Neural progenitor cell (in vitro differentiated cells): ENCODE measurements at regions not wholly inside any gene's neighbourhood (a gene's known extent, or its start where the extent isn't known, plus 50 kb on each side); places are given as distances from the start of the nearest gene placed in this dataset.
A peak's percentile ranks its signal among the peaks of the same experiment; 100 is the strongest.

ENCODE experiments used
- DNase-seq: peaks from one replicate; pipeline ENCODE4 v3.0.0-alpha.2; 2016; ENCODE audit warnings: low spot score
- H2AFZ ChIP-seq: fragments of 200-600 bp; sonication (generic); replicated peaks from 2 replicates; pipeline ENCODE4 v1.6.1; 2016; ENCODE audit warnings: antibody characterized with exemption
- H3F3A ChIP-seq: fragments of 200-600 bp; sonication (generic); 2 replicates; pipeline ENCODE4 v1.6.1; 2016; ENCODE audit warnings: antibody characterized with exemption, low read depth
- H3K27ac ChIP-seq: fragments of 200-600 bp; sonication (generic); 2 replicates; pipeline ENCODE4 v1.5.1; 2016; ENCODE audit warnings: mild to moderate bottlenecking
- H3K27me3 ChIP-seq: fragments of 200-600 bp; sonication (generic); 2 replicates; pipeline ENCODE4 v1.6.1; 2016; ENCODE audit warnings: mild to moderate bottlenecking, moderate library complexity
- H3K36me3 ChIP-seq: fragments of 200-600 bp; sonication (generic); 2 replicates; pipeline ENCODE4 v1.5.1; 2016
- H3K4me1 ChIP-seq: fragments of 200-600 bp; sonication (generic); 2 replicates; pipeline ENCODE4 v1.6.1; 2016; ENCODE audit warnings: mixed run types
- H3K4me2 ChIP-seq: fragments of 200-600 bp; sonication (generic); 2 replicates; pipeline ENCODE4 v1.6.1; 2016
- H3K4me3 ChIP-seq: fragments of 200-600 bp; sonication (generic); 2 replicates; pipeline ENCODE4 v1.5.1; 2016
- H3K79me2 ChIP-seq: fragments of 200-600 bp; sonication (generic); 2 replicates; pipeline ENCODE4 v1.6.1; 2016; ENCODE audit warnings: low read depth
- H3K9ac ChIP-seq: fragments of 200-600 bp; sonication (generic); 2 replicates; pipeline ENCODE4 v1.6.1; 2016
- H3K9me3 ChIP-seq: fragments of 200-600 bp; sonication (generic); 2 replicates; pipeline ENCODE4 v1.5.1; 2016; ENCODE audit warnings: low read depth
- H4K20me1 ChIP-seq: fragments of 200-600 bp; sonication (generic); 2 replicates; pipeline ENCODE4 v1.6.1; 2016; ENCODE audit warnings: low read depth
- H3K27ac Mint-ChIP-seq: 3 replicates; pipeline ENCODE4 v1.8.0; 2021; ENCODE audit warnings: mixed read lengths
- H3K27me3 Mint-ChIP-seq: 2 replicates; pipeline ENCODE4 v1.8.0; 2022; ENCODE audit warnings: low read depth, mild to moderate bottlenecking, inconsistent platforms, moderate library complexity, mixed read lengths; ENCODE audit not compliant: insufficient read depth
- H3K36me3 Mint-ChIP-seq: 3 replicates; pipeline ENCODE4 v1.8.0; 2021; ENCODE audit warnings: mixed read lengths
- H3K4me1 Mint-ChIP-seq: 3 replicates; pipeline ENCODE4 v1.8.0; 2021; ENCODE audit warnings: mixed read lengths
- H3K4me3 Mint-ChIP-seq: 3 replicates; pipeline ENCODE4 v1.8.0; 2021; ENCODE audit warnings: mild to moderate bottlenecking, moderate library complexity, mixed read lengths
- H3K9me3 Mint-ChIP-seq: 3 replicates; pipeline ENCODE4 v1.8.0; 2020; ENCODE audit warnings: mixed read lengths
- EZH2 ChIP-seq: fragments of 200-600 bp; sonication (generic); IDR thresholded peaks from 2 replicates; pipeline ENCODE4 v1.6.1; 2017; ENCODE audit warnings: antibody characterized with exemption, mild to moderate bottlenecking, moderate library complexity
- EZH2phosphoT487 ChIP-seq: fragments of 200-600 bp; sonication (generic); IDR thresholded peaks from 2 replicates; pipeline ENCODE4 v1.6.1; 2017; ENCODE audit warnings: antibody characterized with exemption
- TF ChIP-seq, protein P1 (sequence below): fragments of 200-600 bp; sonication (generic); IDR thresholded peaks from 2 replicates; pipeline ENCODE4 v1.5.1; 2017; ENCODE audit warnings: antibody characterized with exemption, mild to moderate bottlenecking

DNA sequence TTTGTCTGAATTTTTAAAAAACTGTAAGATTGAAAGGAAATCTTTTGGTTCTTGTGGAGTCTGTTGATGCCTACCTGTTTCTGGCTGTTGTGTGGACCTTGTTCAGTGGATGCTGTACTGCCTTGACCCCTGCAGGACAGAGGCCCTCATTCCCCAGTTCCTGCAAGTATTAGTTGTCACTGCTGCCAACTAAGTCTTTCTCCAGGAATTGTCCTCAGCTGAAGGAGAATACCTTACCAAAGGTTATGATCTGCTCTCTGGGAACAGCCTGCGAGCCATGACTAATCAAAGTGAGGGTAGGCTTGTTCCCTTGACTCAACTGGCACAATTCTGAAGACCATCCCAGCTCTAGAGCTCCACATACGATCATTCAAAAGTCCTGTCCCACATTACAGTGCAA lies 145.3 kb upstream of the FST start:
- no peak overlapping the region for H2AFZ ChIP-seq
- no peaks in the 10 kb centered on the region for H3K36me3 ChIP-seq
- Mint-ChIP-seq H3K4me1 (no peaks in the 10 kb centered on the region), H3K9me3 (no peaks in the 10 kb centered on the region), H3K27ac (no peak overlapping the region), H3K36me3 (no peaks in the 10 kb centered on the region), H3K4me3 (no peak overlapping the region), H3K27me3 (no peaks in the 10 kb centered on the region)
- H4K20me1 ChIP-seq, result no peaks in the 10 kb centered on the region
- no peaks in the 10 kb centered on the region for H3K9me3 ChIP-seq
- H3K79me2 ChIP-seq, result no peaks in the 10 kb centered on the region
- peak; percentile 36 for DNase-seq
- no peak overlapping the region for H3K9ac ChIP-seq
- H3K4me3 ChIP-seq, result no peak overlapping the region
- TF ChIP-seq EZH2phosphoT487, result no peak
- TF ChIP-seq, protein P1, sequence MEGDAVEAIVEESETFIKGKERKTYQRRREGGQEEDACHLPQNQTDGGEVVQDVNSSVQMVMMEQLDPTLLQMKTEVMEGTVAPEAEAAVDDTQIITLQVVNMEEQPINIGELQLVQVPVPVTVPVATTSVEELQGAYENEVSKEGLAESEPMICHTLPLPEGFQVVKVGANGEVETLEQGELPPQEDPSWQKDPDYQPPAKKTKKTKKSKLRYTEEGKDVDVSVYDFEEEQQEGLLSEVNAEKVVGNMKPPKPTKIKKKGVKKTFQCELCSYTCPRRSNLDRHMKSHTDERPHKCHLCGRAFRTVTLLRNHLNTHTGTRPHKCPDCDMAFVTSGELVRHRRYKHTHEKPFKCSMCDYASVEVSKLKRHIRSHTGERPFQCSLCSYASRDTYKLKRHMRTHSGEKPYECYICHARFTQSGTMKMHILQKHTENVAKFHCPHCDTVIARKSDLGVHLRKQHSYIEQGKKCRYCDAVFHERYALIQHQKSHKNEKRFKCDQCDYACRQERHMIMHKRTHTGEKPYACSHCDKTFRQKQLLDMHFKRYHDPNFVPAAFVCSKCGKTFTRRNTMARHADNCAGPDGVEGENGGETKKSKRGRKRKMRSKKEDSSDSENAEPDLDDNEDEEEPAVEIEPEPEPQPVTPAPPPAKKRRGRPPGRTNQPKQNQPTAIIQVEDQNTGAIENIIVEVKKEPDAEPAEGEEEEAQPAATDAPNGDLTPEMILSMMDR, result peak; percentile 51
- no peak overlapping the region for H3K27ac ChIP-seq
- H3K27me3 ChIP-seq, result no peaks in the 10 kb centered on the region
- H3F3A ChIP-seq, result no peaks in the 10 kb centered on the region
- H3K4me1 ChIP-seq, result no peaks in the 10 kb centered on the region
- H3K4me2 ChIP-seq, result no peak overlapping the region

DNA sequence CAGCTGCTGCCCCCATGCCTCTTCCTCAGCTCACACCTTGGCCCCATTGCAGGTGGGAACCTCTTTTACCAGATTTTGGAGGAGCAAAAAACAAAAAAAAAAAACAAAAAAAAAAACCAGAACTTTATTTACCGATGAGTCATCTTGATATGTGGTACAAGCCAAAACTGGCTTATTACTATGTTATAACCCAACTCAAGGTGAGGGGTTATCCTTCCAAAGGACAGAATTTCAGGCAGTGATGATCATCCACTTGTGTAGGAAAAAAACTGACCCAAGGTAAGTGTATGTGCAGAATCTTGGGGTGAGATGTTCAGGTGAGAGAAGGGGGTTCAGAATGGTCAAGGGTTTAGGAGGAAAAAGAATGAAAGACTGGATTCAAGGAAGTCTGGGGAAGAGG lies 142.6 kb upstream of the FST start:
- H3K4me3 Mint-ChIP-seq, result no peak overlapping the region
- Histone ChIP-seq H3K4me2 (no peak overlapping the region), H3F3A (no peaks in the 10 kb centered on the region), H3K36me3 (no peaks in the 10 kb centered on the region), H3K4me3 (no peak overlapping the region), H3K9ac (no peak overlapping the region), H3K4me1 (no peaks in the 10 kb centered on the region), H3K27ac (no peak overlapping the region), H3K79me2 (no peaks in the 10 kb centered on the region), H3K9me3 (no peaks in the 10 kb centered on the region), H4K20me1 (no peaks in the 10 kb centered on the region), H2AFZ (no peak overlapping the region), H3K27me3 (no peaks in the 10 kb centered on the region)
- no peaks in the 10 kb centered on the region for H3K36me3 Mint-ChIP-seq
- TF ChIP-seq EZH2 (no peak), EZH2phosphoT487 (no peak)
- TF ChIP-seq, protein P1, result no peak
- H3K9me3 Mint-ChIP-seq, result no peaks in the 10 kb centered on the region
- no peaks in the 10 kb centered on the region for H3K4me1 Mint-ChIP-seq
- H3K27me3 Mint-ChIP-seq, result no peaks in the 10 kb centered on the region
- H3K27ac Mint-ChIP-seq, result no peak overlapping the region
- no peak for DNase-seq

DNA sequence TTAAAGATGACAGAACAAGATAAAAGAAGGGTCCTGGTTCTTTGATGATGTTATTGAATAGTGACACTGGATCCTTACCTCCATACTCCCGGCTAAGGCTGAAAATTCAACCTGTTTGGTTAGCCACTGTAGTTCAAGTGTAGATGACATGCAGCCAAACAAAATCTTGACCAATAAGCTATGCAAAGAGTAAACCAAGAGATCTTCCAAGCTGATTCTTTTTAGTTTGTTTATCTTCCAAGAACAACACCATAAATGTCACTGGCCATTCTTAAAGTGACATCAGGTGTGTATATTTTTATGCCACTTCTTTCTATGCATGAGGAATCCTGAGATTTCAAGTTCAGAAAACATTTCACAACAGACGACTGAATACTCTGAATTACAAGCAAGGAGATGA lies 141.5 kb upstream of the FST start:
- H3K36me3 Mint-ChIP-seq, result no peaks in the 10 kb centered on the region
- no peak overlapping the region for H3K4me2 ChIP-seq

More for the DNA sequence above, 141.5 kb upstream of the FST start:
- H3K27ac Mint-ChIP-seq, result no peak overlapping the region
- Histone ChIP-seq H3K4me1 (no peaks in the 10 kb centered on the region), H3K9me3 (no peaks in the 10 kb centered on the region), H2AFZ (no peak overlapping the region), H3K27ac (no peak overlapping the region), H3K27me3 (no peaks in the 10 kb centered on the region), H3K79me2 (no peaks in the 10 kb centered on the region), H3K36me3 (no peaks in the 10 kb centered on the region), H4K20me1 (no peaks in the 10 kb centered on the region), H3F3A (no peaks in the 10 kb centered on the region), H3K4me3 (no peak overlapping the region), H3K9ac (no peak overlapping the region)
- H3K9me3 Mint-ChIP-seq, result peaks cover 1% of the 10 kb centered on the region
- DNase-seq, result no peak
- H3K27me3 Mint-ChIP-seq, result no peaks in the 10 kb centered on the region
- H3K4me3 Mint-ChIP-seq, result no peak overlapping the region
- TF ChIP-seq EZH2 (no peak), EZH2phosphoT487 (no peak)
- TF ChIP-seq, protein P1, result no peak
- no peaks in the 10 kb centered on the region for H3K4me1 Mint-ChIP-seq
